Caco-2 (cell line): ENCODE measurements at regions not wholly inside any gene's neighbourhood (a gene's known extent, or its start where the extent isn't known, plus 50 kb on each side); places are given as distances from the start of the nearest gene placed in this dataset.

Experiments
- BruUV-seq: library from RNA; stranded (reverse); fragments of 400-500 nt; replicated peaks from 2 replicates; lab custom pipeline; 2021; lab: Mats Ljungman, UMichigan
- CTCF ChIA-PET: fragments of 300-600 bp; sonication (Branson Sonifier 250); formaldehyde crosslinking; loops from one replicate; lab custom pipeline; 2022; ENCODE audit warnings: antibody characterized with exemption; lab: Charles Lee
- POLR2A ChIA-PET: fragments of 300-600 bp; sonication (Branson Sonifier 250); formaldehyde crosslinking; loops from one replicate; lab custom pipeline; 2022; ENCODE audit warnings: antibody characterized with exemption; lab: Charles Lee
- DNase-seq, 2 experiments: peaks; one replicate each; pipeline versions ENCODE4 v3.0.0 to v3.0.0-alpha.2; 2020 to 2022
- H3K27me3 ChIP-seq: replicated peaks from 2 replicates; pipeline ENCODE4 v1.6.0; 2011; ENCODE audit warnings: low read length; ENCODE audit not compliant: control insufficient read depth, insufficient read depth
- H3K36me3 ChIP-seq: 2 replicates; pipeline ENCODE4 v1.5.1; 2011; ENCODE audit warnings: low read length; ENCODE audit not compliant: control insufficient read depth, insufficient read depth
- H3K4me1 ChIP-seq: fragments of 250-450 bp; sonication (Bioruptor Pico); 2 replicates; pipeline ENCODE4 v1.5.1; 2020; ENCODE audit warnings: mild to moderate bottlenecking
- H3K4me3 ChIP-seq: 2 replicates; pipeline ENCODE4 v1.5.1; 2011; ENCODE audit warnings: low read depth, mild to moderate bottlenecking, control low read depth, low read length
- H3K9me3 ChIP-seq: fragments of 250-450 bp; sonication (Bioruptor Pico); 2 replicates; pipeline ENCODE4 v1.5.1; 2020; ENCODE audit warnings: mild to moderate bottlenecking, moderate library complexity
- H3K27ac Mint-ChIP-seq: one replicate; pipeline ENCODE4 v1.8.0; 2022; ENCODE audit warnings: mixed read lengths; ENCODE audit not compliant: unreplicated experiment
- H3K27me3 Mint-ChIP-seq: one replicate; pipeline ENCODE4 v1.8.0; 2022; ENCODE audit warnings: mixed read lengths; ENCODE audit not compliant: insufficient read depth, unreplicated experiment
- H3K36me3 Mint-ChIP-seq: one replicate; pipeline ENCODE4 v1.8.0; 2022; ENCODE audit warnings: mild to moderate bottlenecking, mixed read lengths; ENCODE audit not compliant: insufficient read depth, unreplicated experiment
- H3K4me1 Mint-ChIP-seq: one replicate; pipeline ENCODE4 v1.8.0; 2022; ENCODE audit warnings: low read depth, mixed read lengths; ENCODE audit not compliant: unreplicated experiment
- H3K4me3 Mint-ChIP-seq: one replicate; pipeline ENCODE4 v1.8.0; 2022; ENCODE audit warnings: mild to moderate bottlenecking, moderate library complexity, mixed read lengths; ENCODE audit not compliant: unreplicated experiment
- H3K9me3 Mint-ChIP-seq: one replicate; pipeline ENCODE4 v1.8.0; 2022; ENCODE audit warnings: mixed read lengths; ENCODE audit not compliant: unreplicated experiment
- CTCF ChIP-seq, 2 experiments: fragments of 200-600 bp in 1 of 2; IDR thresholded peaks; 1 replicate in 1 of 2; 2 replicates in 1 of 2; pipeline versions ENCODE4 v1.5.1 to v1.8.0; 2011 to 2022; ENCODE audit warnings: antibody characterized with exemption in 1 of 2, control low read depth in 1 of 2, inconsistent platforms in 1 of 2, low read depth in 1 of 2, low read length in 1 of 2, mild to moderate bottlenecking in 1 of 2, moderate library complexity in 1 of 2; ENCODE audit not compliant: insufficient read depth in 1 of 2, severe bottlenecking in 1 of 2, unreplicated experiment in 1 of 2
- intact Hi-C: fragments of 100-400 bp; cut with micrococcal nuclease; formaldehyde crosslinking; loops from one replicate; pipeline ENCODE4 v1.10.0; 2022; ENCODE audit not compliant: unreplicated experiment

DNA sequence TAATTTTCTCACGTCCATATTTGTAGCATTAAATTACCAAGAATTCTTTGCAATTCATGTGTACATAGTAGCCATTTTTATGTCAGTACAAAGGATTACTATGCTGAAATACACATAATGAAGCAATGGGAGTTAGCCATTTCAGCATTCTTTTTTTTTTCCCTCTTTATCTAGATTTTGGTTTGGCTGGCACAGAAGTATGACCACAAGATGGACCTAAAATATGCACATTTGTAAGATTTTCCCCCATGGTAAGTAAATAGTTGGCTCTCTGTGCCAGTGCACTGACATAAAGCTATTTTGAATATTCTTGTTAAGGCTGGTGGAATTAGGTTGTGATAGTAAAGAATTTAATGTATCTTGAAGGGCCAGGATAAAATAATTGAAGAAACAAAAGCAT lies 486.1 kb upstream of the BTBD3 start:
- Histone ChIP-seq H3K4me1 (peaks cover 9% of the 10 kb centered on the region; the same call in 1 of the 2 replicates), H3K36me3 (no peaks in the 10 kb centered on the region; the same call in 1 of the 2 replicates), H3K4me3 (no peak overlapping the region), H3K9me3 (peaks cover 17% of the 10 kb centered on the region), H3K27me3 (no peaks in the 10 kb centered on the region)
- DNase-seq = no peak
- intact Hi-C loops = no loop called here
- Mint-ChIP-seq H3K4me1 (peaks cover 7% of the 10 kb centered on the region), H3K27ac (no peak overlapping the region), H3K36me3 (peaks cover 5% of the 10 kb centered on the region), H3K27me3 (no peaks in the 10 kb centered on the region), H3K4me3 (no peak overlapping the region), H3K9me3 (peaks cover 22% of the 10 kb centered on the region)
- BruUV-seq = no TSS peak
- CTCF ChIA-PET = no interaction called here
- no peak for TF ChIP-seq CTCF (IDR thresholded peaks at IDR 0.05; ENCODE audit: insufficient read depth in 1 of 2, low read depth in 1 of 2, low read length in 1 of 2, severe bottlenecking in 1 of 2, unreplicated experiment in 1 of 2)
- POLR2A ChIA-PET = no interaction called here

DNA sequence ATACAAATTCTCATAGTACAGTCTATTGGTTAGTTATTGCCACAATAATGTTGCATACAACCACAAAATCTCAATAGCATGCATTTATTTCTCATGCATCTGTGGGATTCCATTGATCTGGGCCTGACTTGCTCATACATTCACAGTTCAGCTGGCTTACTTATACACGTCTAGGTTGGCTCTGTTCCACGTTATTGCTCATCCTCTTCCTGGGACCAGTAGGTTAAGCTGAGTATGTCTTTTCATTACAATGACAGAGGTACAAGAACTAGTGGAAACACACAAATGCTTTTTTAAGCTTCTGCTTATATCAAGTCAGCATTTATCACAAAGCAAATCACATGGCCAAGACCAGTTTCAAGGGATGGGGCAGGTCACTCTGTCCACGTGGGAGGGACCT lies 485.3 kb upstream of the BTBD3 start:
- Mint-ChIP-seq H3K4me3 (no peak overlapping the region), H3K9me3 (peaks cover 30% of the 10 kb centered on the region), H3K4me1 (peaks cover 1% of the 10 kb centered on the region), H3K36me3 (peaks cover 7% of the 10 kb centered on the region), H3K27ac (no peak overlapping the region), H3K27me3 (no peaks in the 10 kb centered on the region)
- H3K36me3 ChIP-seq = no peaks in the 10 kb centered on the region; the same call in 1 of the 2 replicates
- intact Hi-C loops = no loop called here
- CTCF ChIA-PET = no interaction called here
- H3K27me3 ChIP-seq = no peaks in the 10 kb centered on the region
- H3K9me3 ChIP-seq = peaks cover 21% of the 10 kb centered on the region
- H3K4me1 ChIP-seq = peaks cover 4% of the 10 kb centered on the region; the same call in 1 of the 2 replicates
- DNase-seq = no peak
- no peak overlapping the region for H3K4me3 ChIP-seq
- POLR2A ChIA-PET = no interaction called here
- no peak for TF ChIP-seq CTCF (IDR thresholded peaks at IDR 0.05; ENCODE audit: insufficient read depth in 1 of 2, low read depth in 1 of 2, low read length in 1 of 2, severe bottlenecking in 1 of 2, unreplicated experiment in 1 of 2)
- BruUV-seq = no TSS peak

DNA sequence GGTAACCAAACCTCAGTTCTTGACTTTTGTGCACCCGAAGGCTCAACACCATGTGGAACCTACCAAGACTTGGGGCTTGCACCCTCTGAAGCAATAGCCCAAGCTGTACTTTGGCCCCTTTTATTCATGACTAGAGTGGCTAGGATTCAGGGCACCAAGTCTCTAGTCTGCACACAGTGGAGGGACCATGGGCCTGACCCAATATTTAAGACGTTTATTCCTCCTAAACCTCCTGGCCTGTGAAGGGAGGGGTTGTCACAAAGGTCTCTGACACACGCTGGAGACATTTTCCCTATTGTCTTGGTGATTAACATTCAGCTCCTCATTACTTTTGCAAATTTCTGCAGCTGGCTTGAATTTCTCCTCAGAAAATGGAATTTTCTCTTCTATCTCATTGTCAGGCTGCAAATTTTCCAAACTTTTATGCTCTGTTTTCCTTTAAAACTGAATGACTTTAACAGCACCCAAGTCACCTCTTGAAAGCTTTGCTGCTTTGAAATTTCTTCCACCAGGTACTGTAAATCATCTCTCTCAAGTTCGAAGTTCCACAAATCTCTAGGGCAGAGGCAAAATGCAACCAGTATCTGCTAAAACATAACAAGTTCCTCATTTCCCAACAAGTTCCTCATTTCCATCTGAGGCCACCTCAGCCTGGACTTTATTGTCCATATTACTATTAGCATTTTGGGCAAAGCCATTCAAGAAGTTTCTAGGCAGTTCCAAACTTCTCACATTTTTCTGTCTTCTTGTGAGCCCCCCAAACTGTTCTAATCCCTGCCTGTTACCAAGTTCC lies 481.4 kb upstream of the BTBD3 start:
- peaks cover 37% of the 10 kb centered on the region for H3K9me3 Mint-ChIP-seq
- no peak for TF ChIP-seq CTCF (IDR thresholded peaks at IDR 0.05; ENCODE audit: insufficient read depth in 1 of 2, low read depth in 1 of 2, low read length in 1 of 2, severe bottlenecking in 1 of 2, unreplicated experiment in 1 of 2)
- H3K36me3 Mint-ChIP-seq = peaks cover 7% of the 10 kb centered on the region
- H3K27me3 ChIP-seq = no peaks in the 10 kb centered on the region
- peaks cover 4% of the 10 kb centered on the region; the same call in 1 of the 2 replicates for H3K4me1 ChIP-seq
- no peak overlapping the region for H3K4me3 Mint-ChIP-seq
- no peak for DNase-seq
- intact Hi-C loops = no loop called here
- H3K27ac Mint-ChIP-seq = no peak overlapping the region
- H3K9me3 ChIP-seq = peaks cover 28% of the 10 kb centered on the region
- CTCF ChIA-PET = no interaction called here
- no peak overlapping the region for H3K4me3 ChIP-seq
- BruUV-seq = no TSS peak
- H3K4me1 Mint-ChIP-seq = no peaks in the 10 kb centered on the region
- no peaks in the 10 kb centered on the region; the same call in 1 of the 2 replicates for H3K36me3 ChIP-seq
- POLR2A ChIA-PET = no interaction called here
- no peaks in the 10 kb centered on the region for H3K27me3 Mint-ChIP-seq
